H1 (cell line): ENCODE measurements at regions not wholly inside any gene's neighbourhood (a gene's known extent, or its start where the extent isn't known, plus 50 kb on each side); places are given as distances from the start of the nearest gene placed in this dataset.

Experiments used
- CTCF ChIA-PET: fragments of 300-600 bp; sonication (Branson Sonifier 250); formaldehyde crosslinking; loops from one replicate; lab custom pipeline; 2021; ENCODE audit not compliant: partially characterized antibody; lab: Charles Lee
- POLR2A ChIA-PET: fragments of 300-600 bp; sonication (Branson Sonifier 250); formaldehyde crosslinking; loops from one replicate; lab custom pipeline; 2021; ENCODE audit warnings: inconsistent platforms; ENCODE audit not compliant: partially characterized antibody; lab: Charles Lee
- DNase-seq, 2 experiments: peaks; one replicate each; pipeline versions ENCODE4 v3.0.0 to v3.0.0-alpha.2; 2010 to 2022; ENCODE audit warnings: low spot score in 2 of 2, low read depth in 1 of 2, mixed read lengths in 1 of 2
- FAIRE-seq: peaks from 2 replicates; lab custom pipeline; 2011; peaks lifted over from hg19 to GRCh38; lab: Jason Lieb, UNC
- H2AFZ ChIP-seq: 2 replicates; pipeline ENCODE4 v1.8.1; 2012; ENCODE audit warnings: low read length, inconsistent platforms
- H2AK5ac ChIP-seq: 2 replicates; pipeline ENCODE4 v1.6.1; 2013; ENCODE audit warnings: low read depth, low read length
- H2BK120ac ChIP-seq: replicated peaks from 2 replicates; pipeline ENCODE3; 2013; ENCODE audit warnings: low read depth, low read length, inconsistent platforms
- H2BK12ac ChIP-seq: 2 replicates; pipeline ENCODE4 v1.6.1; 2013; ENCODE audit warnings: low read depth, low read length
- H2BK15ac ChIP-seq: 2 replicates; pipeline ENCODE4 v1.6.1; 2013; ENCODE audit warnings: low read length
- H2BK20ac ChIP-seq: 2 replicates; pipeline ENCODE4 v1.6.1; 2013; ENCODE audit warnings: low read length
- H2BK5ac ChIP-seq: 2 replicates; pipeline ENCODE4 v1.6.1; 2013; ENCODE audit warnings: low read depth, low read length
- H3K14ac ChIP-seq: 2 replicates; pipeline ENCODE4 v1.6.1; 2013; ENCODE audit warnings: inconsistent platforms; ENCODE audit not compliant: insufficient read length
- H3K18ac ChIP-seq: 2 replicates; pipeline ENCODE4 v1.6.1; 2013; ENCODE audit warnings: low read length; ENCODE audit errors: extremely low read depth
- H3K23ac ChIP-seq: 2 replicates; pipeline ENCODE4 v1.6.1; 2013; ENCODE audit warnings: inconsistent platforms; ENCODE audit not compliant: insufficient read length
- H3K23me2 ChIP-seq: 2 replicates; pipeline ENCODE4 v1.6.1; 2013; ENCODE audit warnings: low read depth, low read length
- H3K27ac ChIP-seq: 2 replicates; pipeline ENCODE4 v1.6.1; 2011; ENCODE audit warnings: low read depth, low read length, inconsistent platforms
- H3K27me3 ChIP-seq, 4 experiments: replicated peaks in 1 of 4; 1 replicate in 1 of 4; 2 replicates in 3 of 4; pipeline versions ENCODE4 v1.6.1 to v1.8.1; 2011 to 2013; ENCODE audit warnings: low read length in 3 of 4, mild to moderate bottlenecking in 3 of 4, inconsistent platforms in 2 of 4, mixed read lengths in 2 of 4, moderate library complexity in 1 of 4; ENCODE audit not compliant: control insufficient read depth in 3 of 4, insufficient read depth in 3 of 4; ENCODE audit errors: extremely low read depth in 1 of 4
- H3K36me3 ChIP-seq, 4 experiments: 2 replicates each; pipeline versions ENCODE4 v1.6.1 to v1.8.1; 2011 to 2013; ENCODE audit warnings: mild to moderate bottlenecking in 4 of 4, low read length in 3 of 4, moderate library complexity in 2 of 4, control low read depth in 1 of 4, inconsistent platforms in 1 of 4; ENCODE audit not compliant: insufficient read depth in 4 of 4, control insufficient read depth in 2 of 4
- H3K4ac ChIP-seq: replicated peaks from 2 replicates; pipeline ENCODE3; 2013; ENCODE audit warnings: low read length, low read depth, mixed read lengths, inconsistent platforms; ENCODE audit not compliant: insufficient read length
- H3K4me1 ChIP-seq, 4 experiments: replicated peaks in 1 of 4; 1 replicate in 1 of 4; 2 replicates in 3 of 4; pipeline versions ENCODE4 v1.6.1 to v1.8.1; 2011 to 2013; ENCODE audit warnings: low read length in 3 of 4, inconsistent platforms in 2 of 4, mixed read lengths in 1 of 4; ENCODE audit not compliant: insufficient read depth in 4 of 4, control insufficient read depth in 3 of 4
- H3K4me2 ChIP-seq, 2 experiments: 2 replicates each; pipeline versions ENCODE4 v1.6.1 to v1.8.1; 2011 to 2013; ENCODE audit warnings: low read depth in 2 of 2, low read length in 2 of 2, control low read depth in 1 of 2, inconsistent platforms in 1 of 2, mild to moderate bottlenecking in 1 of 2; ENCODE audit not compliant: insufficient read depth in 1 of 2
- H3K4me3 ChIP-seq, 4 experiments: fragments of 200-600, 300-600 bp in 1 of 4; sonication (generic), shearing (Covaris generic), sonication (Bioruptor Twin) in 1 of 4; 2 replicates each; pipeline versions ENCODE4 v1.5.1 to v1.8.1; 2011 to 2016; ENCODE audit warnings: low read length in 4 of 4, low read depth in 3 of 4, control low read depth in 2 of 4, inconsistent platforms in 2 of 4, mild to moderate bottlenecking in 2 of 4, mixed read lengths in 1 of 4, moderate library complexity in 1 of 4; ENCODE audit not compliant: insufficient read depth in 2 of 4; ENCODE audit errors: extremely low read depth in 1 of 4
- H3K56ac ChIP-seq: replicated peaks from 2 replicates; pipeline ENCODE3; 2013; ENCODE audit warnings: low read depth, mild to moderate bottlenecking, mixed read lengths, low read length, inconsistent platforms; ENCODE audit not compliant: insufficient read length
- H3K79me1 ChIP-seq: 2 replicates; pipeline ENCODE4 v1.6.1; 2013; ENCODE audit warnings: low read depth, low read length, control low read depth
- H3K79me2 ChIP-seq, 2 experiments: 2 replicates each; pipeline versions ENCODE4 v1.6.1 to v1.8.1; 2012 to 2013; ENCODE audit warnings: low read length in 2 of 2, mild to moderate bottlenecking in 2 of 2, inconsistent platforms in 1 of 2; ENCODE audit not compliant: insufficient read depth in 2 of 2, control insufficient read depth in 1 of 2
- H3K9ac ChIP-seq, 4 experiments: replicated peaks in 1 of 4; 1 replicate in 1 of 4; 2 replicates in 3 of 4; pipeline versions ENCODE4 v1.6.1 to v1.8.1; 2011 to 2013; ENCODE audit warnings: low read depth in 3 of 4, low read length in 3 of 4, control low read depth in 2 of 4, mild to moderate bottlenecking in 2 of 4, moderate library complexity in 2 of 4, inconsistent platforms in 1 of 4; ENCODE audit errors: extremely low read depth in 1 of 4
- H3K9me3 ChIP-seq, 2 experiments: 2 replicates each; pipeline versions ENCODE4 v1.6.1 to v1.8.1; 2012 to 2013; ENCODE audit warnings: mild to moderate bottlenecking in 2 of 2, moderate library complexity in 2 of 2, control low read depth in 1 of 2, inconsistent platforms in 1 of 2, low read depth in 1 of 2, low read length in 1 of 2, mixed read lengths in 1 of 2; ENCODE audit not compliant: insufficient read depth in 2 of 2
- H4K20me1 ChIP-seq, 2 experiments: replicated peaks in 1 of 2; 2 replicates each; pipeline versions ENCODE3 to v1.8.1; 2011 to 2013; ENCODE audit warnings: inconsistent platforms in 2 of 2, low read length in 2 of 2, mild to moderate bottlenecking in 1 of 2; ENCODE audit not compliant: insufficient read depth in 2 of 2, control insufficient read depth in 1 of 2
- H4K5ac ChIP-seq: 2 replicates; pipeline ENCODE4 v1.6.1; 2013; ENCODE audit warnings: low read length, low read depth, mixed read lengths, inconsistent platforms; ENCODE audit not compliant: insufficient read length
- H4K8ac ChIP-seq: 2 replicates; pipeline ENCODE4 v1.8.0; 2013; ENCODE audit warnings: mild to moderate bottlenecking, moderate library complexity, low read length, inconsistent platforms; ENCODE audit not compliant: insufficient read depth; ENCODE audit errors: extremely low read depth
- H4K91ac ChIP-seq: replicated peaks from 2 replicates; pipeline ENCODE3; 2013; ENCODE audit warnings: low read length, mixed read lengths, inconsistent platforms; ENCODE audit not compliant: insufficient read length
- BACH1 ChIP-seq: IDR thresholded peaks from 2 replicates; pipeline ENCODE4 v1.6.1; 2012; ENCODE audit warnings: low read length, improper control_type of control experiment
- CBX5 ChIP-seq: fragments of 300-800, 300-1000 bp; sonication (generic); IDR thresholded peaks from 2 replicates; pipeline ENCODE4 v1.7.1; 2016; ENCODE audit warnings: antibody characterized with exemption, low read length, low read depth
- CHD2 ChIP-seq: IDR thresholded peaks from 2 replicates; pipeline ENCODE4 v1.6.1; 2012; ENCODE audit warnings: low read length, improper control_type of control experiment
- EP300 ChIP-seq, 2 experiments: IDR thresholded peaks; 1 replicate in 1 of 2; 2 replicates in 1 of 2; pipeline ENCODE4 v1.6.1; 2011 to 2012; ENCODE audit warnings: low read depth in 2 of 2, low read length in 2 of 2, mild to moderate bottlenecking in 2 of 2, borderline replicate concordance in 1 of 2, inconsistent platforms in 1 of 2, moderate library complexity in 1 of 2
- KDM4A ChIP-seq: IDR thresholded peaks from one replicate; pipeline ENCODE4 v1.7.1; 2012; ENCODE audit warnings: low read depth, mild to moderate bottlenecking, moderate library complexity, low read length, inconsistent platforms; ENCODE audit not compliant: severe bottlenecking
- KDM5A ChIP-seq: fragments of 200-600 bp; IDR thresholded peaks from 2 replicates; pipeline ENCODE4 v1.7.1; 2012; ENCODE audit warnings: mild to moderate bottlenecking, low read length, inconsistent platforms, mixed read lengths
- RNF2 ChIP-seq: fragments of 200-900, 300-1000 bp; sonication (generic); IDR thresholded peaks from 2 replicates; pipeline ENCODE4 v1.7.1; 2016; ENCODE audit warnings: borderline replicate concordance, low read depth, mild to moderate bottlenecking, antibody characterized with exemption, low read length; ENCODE audit not compliant: poor library complexity, severe bottlenecking; ENCODE audit errors: missing control alignments
- SIX5 ChIP-seq: IDR thresholded peaks from 2 replicates; pipeline ENCODE4 v1.6.1; 2011; ENCODE audit warnings: mild to moderate bottlenecking, low read depth, low read length
- SP1 ChIP-seq: IDR thresholded peaks from 2 replicates; pipeline ENCODE4 v1.6.1; 2011; ENCODE audit warnings: low read depth, low read length
- TEAD4 ChIP-seq: IDR thresholded peaks from 2 replicates; pipeline ENCODE4 v1.6.1; 2012; ENCODE audit warnings: low read depth, low read length, inconsistent platforms, mixed read lengths
- WGBS, 2 experiments: shearing (Covaris generic) in 1 of 2; methylation state at CpG; one replicate each; pipeline versions ENCODE4 v1.1.6 to v1.1.7; 2013 to 2015; ENCODE audit warnings: low lambda C conversion rate in 2 of 2, mixed read lengths in 2 of 2, inconsistent platforms in 1 of 2, low coverage in 1 of 2, missing lambda C conversion rate in 1 of 2; ENCODE audit not compliant: insufficient replicate concordance in 2 of 2, insufficient coverage in 1 of 2, insufficient read length in 1 of 2; ENCODE audit errors: extremely low coverage in 1 of 2, missing lambda C conversion rate in 1 of 2; 5-methylcytosine and 5-hydroxymethylcytosine counted together

DNA sequence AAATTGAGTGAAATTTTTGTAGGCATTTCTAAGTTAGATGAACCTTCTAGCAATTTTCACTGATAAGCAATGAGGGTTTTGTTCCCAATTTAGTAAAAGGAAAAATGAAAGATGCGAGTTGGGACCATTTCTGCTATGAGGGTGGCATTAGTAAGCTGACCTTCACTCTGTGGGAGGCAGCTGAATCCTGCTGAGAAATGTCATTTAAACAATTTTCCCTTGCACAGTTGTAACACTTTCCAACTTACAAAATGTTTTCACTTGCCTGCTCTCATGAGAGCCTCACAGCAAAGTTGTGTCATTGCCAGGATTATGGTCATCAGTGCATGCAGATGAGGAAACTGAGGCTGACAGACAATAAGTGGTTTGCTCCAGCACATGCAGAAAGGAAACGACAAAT lies 527.7 kb downstream of the TNS1 start:
- Histone ChIP-seq H3K36me3 (no peaks in the 10 kb centered on the region), H3K56ac (no peak overlapping the region), H4K5ac (no peak overlapping the region), H3K9ac (no peak overlapping the region), H3K4me2 (no peak overlapping the region), H3K27me3 (no peaks in the 10 kb centered on the region; a peak in 1 of 7 replicates), H4K20me1 (no peaks in the 10 kb centered on the region), H3K79me2 (no peaks in the 10 kb centered on the region), H3K14ac (no peak overlapping the region), H3K23me2 (no peaks in the 10 kb centered on the region), H2AK5ac (no peak overlapping the region), H4K8ac (no peak overlapping the region), H2BK15ac (no peak overlapping the region), H2BK120ac (no peak overlapping the region), H3K79me1 (no peaks in the 10 kb centered on the region), H3K4me1 (peaks cover 0 to 6% (median 2%) of the 10 kb centered on the region in 4 experiments; a peak in 4 of 7 replicates), H2BK5ac (no peak overlapping the region), H2BK12ac (no peak overlapping the region), H3K18ac (no peak overlapping the region), H3K4ac (no peak overlapping the region), H2AFZ (no peak overlapping the region), H3K27ac (no peak overlapping the region), H3K4me3 (no peak overlapping the region), H3K9me3 (no peaks in the 10 kb centered on the region), H4K91ac (no peak overlapping the region), H3K23ac (no peak overlapping the region), H2BK20ac (no peak overlapping the region)
- CTCF ChIA-PET, result interaction anchor here (1.0 to 1.2 kb wide), 3 partner anchors 599 to 779 kb away, joined by 3 read pairs; partner anchors contain the start of gene IGFBP5
- TF ChIP-seq RNF2 (no peak), KDM4A (no peak), TEAD4 (no peak), SP1 (no peak), SIX5 (no peak), CHD2 (no peak), BACH1 (no peak), KDM5A (no peak), CBX5 (no peak), EP300 (IDR thresholded peaks at IDR 0.05; ENCODE audit: borderline replicate concordance in 1 of 2, low read depth in 2 of 2, low read length in 2 of 2) (no peak)
- POLR2A ChIA-PET, result no interaction called here
- no peak for DNase-seq
- 85% methylated on average over 2 of the region's 2 CpGs; no CpG with 5 or more reads in 1 of the 2 experiments for WGBS, 2 experiments
- no peak for FAIRE-seq
